Body of pancreas (tissue), 4 donors: ENCODE measurements at regions not wholly inside any gene's neighbourhood (a gene's known extent, or its start where the extent isn't known, plus 50 kb on each side); places are given as distances from the start of the nearest gene placed in this dataset.

ENCODE experiments used
- POLR2A ChIP-seq, 3 donors: fragments of 450-650 bp; IDR thresholded peaks; one replicate each; pipeline ENCODE4 v1.6.1; 2016; ENCODE audit warnings: antibody characterized with exemption in 3 of 3, mild to moderate bottlenecking in 2 of 3
- TF ChIP-seq, protein P1 (sequence below), 7 experiments: fragments of 450-650 bp in 4 of 7; fragments of 200-600 bp in 3 of 7; sonication (generic) in 3 of 7; IDR thresholded peaks; one replicate each; pipeline ENCODE4 v1.5.1; 2016 to 2019; ENCODE audit warnings: antibody characterized with exemption in 7 of 7

DNA sequence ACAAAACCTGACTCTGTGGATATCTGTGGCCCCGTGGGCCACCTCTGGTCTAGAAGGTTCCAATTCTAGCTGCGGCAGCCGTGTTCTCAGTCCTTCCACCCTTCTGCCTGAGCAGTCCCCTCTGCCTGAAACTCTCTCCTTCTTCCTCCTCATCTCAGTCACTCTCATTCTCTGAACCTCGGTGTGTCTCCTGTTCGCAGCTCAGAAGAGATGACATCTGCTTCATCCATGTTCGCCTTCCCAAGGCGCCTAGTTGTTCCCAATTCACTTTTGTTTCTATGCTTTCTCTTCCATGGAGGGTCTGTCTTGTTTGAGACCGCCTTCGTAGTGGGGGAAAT is 95.5 kb downstream of the CEBPB start:
- TF ChIP-seq POLR2A (IDR thresholded peaks at IDR 0.05) = no peak
- TF ChIP-seq, protein P1, sequence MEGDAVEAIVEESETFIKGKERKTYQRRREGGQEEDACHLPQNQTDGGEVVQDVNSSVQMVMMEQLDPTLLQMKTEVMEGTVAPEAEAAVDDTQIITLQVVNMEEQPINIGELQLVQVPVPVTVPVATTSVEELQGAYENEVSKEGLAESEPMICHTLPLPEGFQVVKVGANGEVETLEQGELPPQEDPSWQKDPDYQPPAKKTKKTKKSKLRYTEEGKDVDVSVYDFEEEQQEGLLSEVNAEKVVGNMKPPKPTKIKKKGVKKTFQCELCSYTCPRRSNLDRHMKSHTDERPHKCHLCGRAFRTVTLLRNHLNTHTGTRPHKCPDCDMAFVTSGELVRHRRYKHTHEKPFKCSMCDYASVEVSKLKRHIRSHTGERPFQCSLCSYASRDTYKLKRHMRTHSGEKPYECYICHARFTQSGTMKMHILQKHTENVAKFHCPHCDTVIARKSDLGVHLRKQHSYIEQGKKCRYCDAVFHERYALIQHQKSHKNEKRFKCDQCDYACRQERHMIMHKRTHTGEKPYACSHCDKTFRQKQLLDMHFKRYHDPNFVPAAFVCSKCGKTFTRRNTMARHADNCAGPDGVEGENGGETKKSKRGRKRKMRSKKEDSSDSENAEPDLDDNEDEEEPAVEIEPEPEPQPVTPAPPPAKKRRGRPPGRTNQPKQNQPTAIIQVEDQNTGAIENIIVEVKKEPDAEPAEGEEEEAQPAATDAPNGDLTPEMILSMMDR (IDR thresholded peaks at IDR 0.05) = no peak
